ENCODE measurements at regions not wholly inside any gene's neighbourhood (a gene's known extent, or its start where the extent isn't known, plus 50 kb on each side); places are given as distances from the start of the nearest gene placed in this dataset.

- in situ Hi-C loops (cut with HindIII; ENCODE audit: low sequenced_read_pairs) = no loop called here
- DNase-seq (ENCODE audit: low spot score) = no peak
Observed at GRCh38 chr3:153669527-153669926, 451.7 kb upstream of the ARHGEF26 start.

- no peak for DNase-seq (ENCODE audit: low spot score)
- in situ Hi-C loops (cut with HindIII; ENCODE audit: low sequenced_read_pairs) = no loop called here
Observed at GRCh38 chr3:153670577-153670976, 450.6 kb upstream of the ARHGEF26 start.

- in situ Hi-C loops (cut with HindIII; ENCODE audit: low sequenced_read_pairs) = no loop called here
Observed at GRCh38 chr3:153673853-153674252, 447.3 kb upstream of the ARHGEF26 start.

GRCh38 chr3:153679714-153680113, 441.5 kb upstream of the ARHGEF26 start:
- no peak for DNase-seq (ENCODE audit: low spot score)
- in situ Hi-C loops (cut with HindIII; ENCODE audit: low sequenced_read_pairs) = no loop called here

More at GRCh38 chr3:153673853-153674252, 447.3 kb upstream of the ARHGEF26 start:
- DNase-seq (ENCODE audit: low spot score) = no peak

- in situ Hi-C loops (cut with HindIII; ENCODE audit: low sequenced_read_pairs) = no loop called here
- DNase-seq (ENCODE audit: low spot score) = no peak
Observed at GRCh38 chr3:153680526-153680925, 440.7 kb upstream of the ARHGEF26 start.

- in situ Hi-C loops (cut with HindIII; ENCODE audit: low sequenced_read_pairs) = no loop called here
Observed at GRCh38 chr3:153681057-153681456, 440.1 kb upstream of the ARHGEF26 start.

GRCh38 chr3:153688301-153689120, 432.7 kb upstream of the ARHGEF26 start:
- in situ Hi-C loops (cut with HindIII; ENCODE audit: low sequenced_read_pairs) = no loop called here

More at GRCh38 chr3:153681057-153681456, 440.1 kb upstream of the ARHGEF26 start:
- DNase-seq (ENCODE audit: low spot score) = no peak

GRCh38 chr3:153693207-153693606, 428.0 kb upstream of the ARHGEF26 start:
- no peak for DNase-seq (ENCODE audit: low spot score)
- in situ Hi-C loops (cut with HindIII; ENCODE audit: low sequenced_read_pairs) = no loop called here

More at GRCh38 chr3:153688301-153689120, 432.7 kb upstream of the ARHGEF26 start:
- DNase-seq (ENCODE audit: low spot score) = no peak

GRCh38 chr3:153702106-153702505, 419.1 kb upstream of the ARHGEF26 start:
- in situ Hi-C loops (cut with HindIII; ENCODE audit: low sequenced_read_pairs) = no loop called here
- DNase-seq (ENCODE audit: low spot score) = no peak

- in situ Hi-C loops (cut with HindIII; ENCODE audit: low sequenced_read_pairs) = no loop called here
- no peak for DNase-seq (ENCODE audit: low spot score)
Observed at GRCh38 chr3:153704115-153704514, 417.1 kb upstream of the ARHGEF26 start.

GRCh38 chr3:153706706-153707105, 414.5 kb upstream of the ARHGEF26 start:
- in situ Hi-C loops (cut with HindIII; ENCODE audit: low sequenced_read_pairs) = no loop called here
- no peak for DNase-seq (ENCODE audit: low spot score)

- DNase-seq (ENCODE audit: low spot score) = no peak
- in situ Hi-C loops (cut with HindIII; ENCODE audit: low sequenced_read_pairs) = no loop called here
Observed at GRCh38 chr3:153714016-153714415, 407.2 kb upstream of the ARHGEF26 start.

GRCh38 chr3:153714588-153715290, 406.5 kb upstream of the ARHGEF26 start:
- in situ Hi-C loops (cut with HindIII; ENCODE audit: low sequenced_read_pairs) = no loop called here
- DNase-seq (ENCODE audit: low spot score) = no peak

- no peak for DNase-seq (ENCODE audit: low spot score)
- in situ Hi-C loops (cut with HindIII; ENCODE audit: low sequenced_read_pairs) = no loop called here
Observed at GRCh38 chr3:153722157-153722556, 399.0 kb upstream of the ARHGEF26 start.

- in situ Hi-C loops (cut with HindIII; ENCODE audit: low sequenced_read_pairs) = no loop called here
- no peak for DNase-seq (ENCODE audit: low spot score)
Observed at GRCh38 chr3:153731071-153731470, 390.1 kb upstream of the ARHGEF26 start.

- DNase-seq (ENCODE audit: low spot score) = no peak
- in situ Hi-C loops (cut with HindIII; ENCODE audit: low sequenced_read_pairs) = no loop called here
Observed at GRCh38 chr3:153734777-153735551, 386.2 kb upstream of the ARHGEF26 start.

- no peak for DNase-seq (ENCODE audit: low spot score)
- in situ Hi-C loops (cut with HindIII; ENCODE audit: low sequenced_read_pairs) = no loop called here
Observed at GRCh38 chr3:153740109-153740508, 381.1 kb upstream of the ARHGEF26 start.

GRCh38 chr3:153744889-153745288, 376.3 kb upstream of the ARHGEF26 start:
- no peak for DNase-seq (ENCODE audit: low spot score)
- in situ Hi-C loops (cut with HindIII; ENCODE audit: low sequenced_read_pairs) = no loop called here

GRCh38 chr3:153746211-153746610, 375.0 kb upstream of the ARHGEF26 start:
- no peak for DNase-seq (ENCODE audit: low spot score)
- in situ Hi-C loops (cut with HindIII; ENCODE audit: low sequenced_read_pairs) = no loop called here

Measured in G401 (cell line).